HFF-Myc (cell line): ENCODE measurements at regions not wholly inside any gene's neighbourhood (a gene's known extent, or its start where the extent isn't known, plus 50 kb on each side); places are given as distances from the start of the nearest gene placed in this dataset.

ENCODE experiments used
- DNase-seq: peaks from one replicate; pipeline ENCODE4 v3.0.0-alpha.2; 2011; ENCODE audit warnings: low read depth; ENCODE audit errors: extremely low read depth
- H3K4me3 ChIP-seq: replicated peaks from 2 replicates; pipeline ENCODE4 v1.5.1; 2011; ENCODE audit warnings: low read depth, mild to moderate bottlenecking, control low read depth, low read length
- CTCF ChIP-seq: IDR thresholded peaks from 2 replicates; pipeline ENCODE4 v1.5.1; 2012; ENCODE audit warnings: mild to moderate bottlenecking, low read depth, low read length, control low read depth; ENCODE audit errors: missing control alignments

GRCh38 chr2:61588566-61588965 lies 50.4 kb upstream of the XPO1 start:
- no peak for DNase-seq
- no peak for TF ChIP-seq CTCF
- no peak overlapping the region for H3K4me3 ChIP-seq
